ENCODE measurements at regions not wholly inside any gene's neighbourhood (a gene's known extent, or its start where the extent isn't known, plus 50 kb on each side); places are given as distances from the start of the nearest gene placed in this dataset.
"Not testable (repeated sequence)": the region's sequence is repeated elsewhere in the genome, so short reads cannot be mapped to it uniquely, and the experiment has no call there.

GRCh38 chr4:81786766-81787165, 315.1 kb upstream of the RASGEF1B start:
- DNase-seq = no peak
- Histone ChIP-seq H3K4me1 (peaks cover 12% of the 10 kb centered on the region), H3K36me3 (ENCODE audit: low read depth, missing control alignments) (no peaks in the 10 kb centered on the region), H3K9me3 (no peaks in the 10 kb centered on the region), H3K27me3 (no peaks in the 10 kb centered on the region), H3K27ac (no peak overlapping the region), H3K4me3 (no peak overlapping the region)
- intact Hi-C loops (cut with DNase I; ENCODE audit: low total_unique reads) = no loop called here
- WGBS, 2 donors = 40 to 59% methylated on average over 1 of the region's 1 CpG
- TF ChIP-seq POLR2A (IDR thresholded peaks at IDR 0.05) (no peak), CTCF (IDR thresholded peaks at IDR 0.05) (no peak)

GRCh38 chr4:81786063-81786763, 314.5 kb upstream of the RASGEF1B start:
- TF ChIP-seq POLR2A (IDR thresholded peaks at IDR 0.05) (no peak), CTCF (IDR thresholded peaks at IDR 0.05) (no peak)
- intact Hi-C loops (cut with DNase I; ENCODE audit: low total_unique reads) = no loop called here
- Histone ChIP-seq H3K9me3 (no peaks in the 10 kb centered on the region), H3K4me1 (peaks cover 12% of the 10 kb centered on the region), H3K27me3 (no peaks in the 10 kb centered on the region), H3K36me3 (ENCODE audit: low read depth, missing control alignments) (no peaks in the 10 kb centered on the region), H3K4me3 (no peak overlapping the region), H3K27ac (peak overlapping the region in 1 of 2 donors; percentile 31)
- no peak for DNase-seq
- WGBS, 2 donors = 11 to 45% methylated on average over 3 to 4 of the region's 4 CpGs

- WGBS, 2 donors = 86 to 89% methylated on average over 4 of the region's 4 CpGs
- Histone ChIP-seq H3K36me3 (ENCODE audit: low read depth, missing control alignments) (no peaks in the 10 kb centered on the region), H3K4me3 (no peak overlapping the region), H3K4me1 (peaks cover 12% of the 10 kb centered on the region), H3K27me3 (no peaks in the 10 kb centered on the region), H3K9me3 (no peaks in the 10 kb centered on the region), H3K27ac (no peak overlapping the region)
- TF ChIP-seq CTCF (IDR thresholded peaks at IDR 0.05) (no peak), POLR2A (IDR thresholded peaks at IDR 0.05) (no peak)
- intact Hi-C loops (cut with DNase I; ENCODE audit: low total_unique reads) = no loop called here
- no peak for DNase-seq
Measured at GRCh38 chr4:81785338-81785737, 313.6 kb upstream of the RASGEF1B start.

- intact Hi-C loops (cut with DNase I; ENCODE audit: low total_unique reads) = no loop called here
- no peak overlapping the region for H3K4me3 ChIP-seq
- no peak for TF ChIP-seq CTCF (IDR thresholded peaks at IDR 0.05)
- TF ChIP-seq POLR2A (IDR thresholded peaks at IDR 0.05) = no peak
- 92 to 97% methylated on average over 2 of the region's 2 CpGs for WGBS, 2 donors
- H3K9me3 ChIP-seq = no peaks in the 10 kb centered on the region
- H3K27me3 ChIP-seq = no peaks in the 10 kb centered on the region
- H3K27ac ChIP-seq = no peak overlapping the region
- no peak for DNase-seq
- H3K36me3 ChIP-seq (ENCODE audit: low read depth, missing control alignments) = no peaks in the 10 kb centered on the region
- H3K4me1 ChIP-seq = peaks cover 12% of the 10 kb centered on the region
Measured at GRCh38 chr4:81783558-81783957, 311.9 kb upstream of the RASGEF1B start.

GRCh38 chr4:81781799-81782198, 310.1 kb upstream of the RASGEF1B start:
- 71 to 72% methylated on average over 2 of the region's 2 CpGs for WGBS, 2 donors
- no peak for DNase-seq
- intact Hi-C loops (cut with DNase I; ENCODE audit: low total_unique reads) = no loop called here
- H3K27ac ChIP-seq = no peak overlapping the region
- H3K36me3 ChIP-seq (ENCODE audit: low read depth, missing control alignments) = no peaks in the 10 kb centered on the region
- no peaks in the 10 kb centered on the region for H3K27me3 ChIP-seq
- H3K4me1 ChIP-seq = peaks cover 11% of the 10 kb centered on the region
- no peaks in the 10 kb centered on the region for H3K9me3 ChIP-seq
- no peak overlapping the region for H3K4me3 ChIP-seq
- TF ChIP-seq CTCF (IDR thresholded peaks at IDR 0.05) = no peak

GRCh38 chr4:81777718-81778117, 306.0 kb upstream of the RASGEF1B start:
- DNase-seq; H3K9me3 ChIP-seq; H3K36me3 ChIP-seq (ENCODE audit: low read depth, missing control alignments); H3K27me3 ChIP-seq; H3K27ac ChIP-seq; H3K4me1 ChIP-seq; intact Hi-C loops (cut with DNase I; ENCODE audit: low total_unique reads); H3K4me3 ChIP-seq: not testable (repeated sequence)
- WGBS, 2 donors = 81 to 89% methylated on average over 3 of the region's 3 CpGs
